Activated CD4-positive, alpha-beta T cell treated with anti-CD3 and anti-CD28 coated beads, Interleukin-2, amount 10 ng/mL, durations not matched to agents 24 days and 14 days (primary cell): ENCODE measurements at regions not wholly inside any gene's neighbourhood (a gene's known extent, or its start where the extent isn't known, plus 50 kb on each side); places are given as distances from the start of the nearest gene placed in this dataset.

Experiments
- DNase-seq: peaks from one replicate; pipeline ENCODE4 v3.0.0; 2022
- H3K27ac Mint-ChIP-seq: one replicate; pipeline ENCODE4 v1.8.0; 2022; ENCODE audit warnings: mild to moderate bottlenecking, mixed read lengths
- H3K27me3 Mint-ChIP-seq: one replicate; pipeline ENCODE4 v1.8.0; 2022; ENCODE audit warnings: mixed read lengths
- H3K36me3 Mint-ChIP-seq: one replicate; pipeline ENCODE4 v1.8.0; 2022; ENCODE audit warnings: low read depth, mild to moderate bottlenecking, mixed read lengths
- H3K4me1 Mint-ChIP-seq: one replicate; pipeline ENCODE4 v1.8.0; 2021; ENCODE audit warnings: mixed read lengths
- H3K4me3 Mint-ChIP-seq: one replicate; pipeline ENCODE4 v1.8.0; 2022; ENCODE audit warnings: mild to moderate bottlenecking, moderate library complexity, mixed read lengths
- H3K9me3 Mint-ChIP-seq: one replicate; pipeline ENCODE4 v1.8.0; 2021; ENCODE audit warnings: mixed read lengths
- intact Hi-C: fragments of 100-400 bp; cut with micrococcal nuclease; formaldehyde crosslinking; loops from one replicate; pipeline ENCODE4 v1.15.1; 2023

DNA sequence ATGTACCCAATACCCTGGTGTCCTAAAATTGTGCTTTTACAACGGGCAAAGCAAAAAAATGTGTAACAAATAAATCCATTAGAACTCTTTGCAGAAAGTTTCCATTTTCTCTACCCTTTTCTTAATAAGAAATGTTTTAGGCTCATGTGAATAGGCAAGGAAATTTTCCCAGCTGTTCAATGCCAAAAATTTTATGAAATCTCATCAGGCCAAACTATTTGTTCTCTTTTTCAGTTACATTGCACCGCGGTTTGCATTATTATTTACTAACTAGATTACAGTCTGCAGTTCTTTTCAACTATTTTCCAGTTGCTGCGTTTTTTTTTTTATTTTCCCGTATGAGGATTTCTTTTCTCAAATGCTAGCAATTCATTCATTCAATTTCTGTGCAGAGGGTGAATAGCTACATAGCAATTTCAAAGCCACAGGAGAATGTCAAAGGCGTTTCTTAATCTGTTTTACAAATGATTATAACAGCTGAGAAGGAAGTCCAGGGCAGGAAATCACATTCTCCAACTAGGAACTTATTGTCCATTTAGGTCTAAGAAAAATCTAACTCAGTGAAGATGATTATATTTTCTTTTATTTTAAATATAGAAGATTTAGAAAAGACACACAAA lies 367.5 kb upstream of the MMADHC start:
- H3K27ac Mint-ChIP-seq, result no peak overlapping the region
- no peaks in the 10 kb centered on the region for H3K27me3 Mint-ChIP-seq
- no peaks in the 10 kb centered on the region for H3K9me3 Mint-ChIP-seq
- no peak overlapping the region for H3K4me3 Mint-ChIP-seq
- no peaks in the 10 kb centered on the region for H3K4me1 Mint-ChIP-seq
- DNase-seq, result no peak
- intact Hi-C loops, result no loop called here
- no peaks in the 10 kb centered on the region for H3K36me3 Mint-ChIP-seq

DNA sequence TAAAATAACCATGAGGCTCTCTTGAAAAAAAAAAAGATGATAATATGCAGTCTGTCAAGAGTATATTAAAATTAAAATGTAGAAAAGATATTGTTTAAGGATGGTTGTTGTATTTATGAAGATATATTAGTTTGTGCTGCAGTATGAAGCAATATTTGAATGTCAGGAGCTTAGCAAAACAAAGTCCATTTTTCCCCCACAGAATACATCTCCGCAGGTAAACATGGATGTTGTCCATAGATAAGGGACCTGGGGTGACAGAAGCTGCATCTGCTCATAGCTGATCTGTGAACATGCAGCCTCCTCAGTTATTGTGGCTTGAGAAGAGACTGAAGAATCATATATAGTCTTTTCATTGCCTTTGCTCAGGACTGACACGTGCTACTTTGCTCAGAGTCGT lies 366.1 kb upstream of the MMADHC start:
- no peak overlapping the region for H3K27ac Mint-ChIP-seq
- intact Hi-C loops, result no loop called here

DNA sequence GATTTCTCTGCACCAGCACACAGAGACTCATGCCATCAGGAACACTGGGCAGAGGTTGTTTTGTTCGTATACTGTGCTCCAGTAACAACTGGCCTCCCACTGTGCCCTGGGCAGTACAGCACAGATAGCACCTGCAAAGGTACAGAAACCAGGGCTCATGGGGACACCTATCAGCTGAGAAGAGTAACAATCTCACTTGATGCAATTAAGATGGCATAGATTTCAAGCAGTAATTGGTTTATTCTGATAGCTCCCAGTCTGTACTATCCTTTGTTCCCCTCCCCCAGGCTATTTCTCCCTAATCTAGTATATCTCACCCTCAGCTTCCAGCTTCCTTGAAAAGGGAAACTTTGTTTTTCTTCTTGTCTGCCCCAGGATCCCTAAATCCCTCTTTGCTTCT lies 343.9 kb upstream of the MMADHC start:
- H3K27me3 Mint-ChIP-seq, result no peaks in the 10 kb centered on the region
- H3K4me1 Mint-ChIP-seq, result no peaks in the 10 kb centered on the region
- no peak overlapping the region for H3K4me3 Mint-ChIP-seq
- no peak for DNase-seq
- no peaks in the 10 kb centered on the region for H3K9me3 Mint-ChIP-seq
- intact Hi-C loops, result no loop called here
- H3K27ac Mint-ChIP-seq, result no peak overlapping the region
- no peaks in the 10 kb centered on the region for H3K36me3 Mint-ChIP-seq

More for the DNA sequence above, 366.1 kb upstream of the MMADHC start:
- H3K4me1 Mint-ChIP-seq, result no peaks in the 10 kb centered on the region
- no peaks in the 10 kb centered on the region for H3K36me3 Mint-ChIP-seq
- no peaks in the 10 kb centered on the region for H3K27me3 Mint-ChIP-seq
- no peaks in the 10 kb centered on the region for H3K9me3 Mint-ChIP-seq
- no peak for DNase-seq
- no peak overlapping the region for H3K4me3 Mint-ChIP-seq

DNA sequence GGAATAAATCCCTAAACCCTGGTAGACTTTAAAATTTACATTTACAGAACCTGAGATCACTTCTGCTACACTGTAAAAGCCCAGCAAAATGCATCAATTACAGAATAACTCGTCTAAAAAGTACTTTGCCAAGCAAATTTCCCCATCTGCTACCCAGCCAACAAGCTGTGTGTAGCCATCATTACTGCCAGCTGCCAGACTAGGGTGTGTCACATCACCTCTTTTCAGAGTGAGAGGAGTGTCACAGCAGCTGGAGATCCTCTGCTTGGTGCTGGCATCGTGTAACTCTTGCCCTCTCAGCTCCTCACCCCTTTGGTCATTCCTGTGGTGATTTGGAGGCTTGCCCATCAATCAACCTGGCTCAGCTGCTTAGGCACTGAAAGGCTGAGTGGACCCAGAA lies 340.4 kb upstream of the MMADHC start:
- intact Hi-C loops, result no loop called here
- Mint-ChIP-seq H3K27me3 (no peaks in the 10 kb centered on the region), H3K27ac (no peak overlapping the region), H3K9me3 (no peaks in the 10 kb centered on the region), H3K36me3 (no peaks in the 10 kb centered on the region), H3K4me3 (no peak overlapping the region), H3K4me1 (no peaks in the 10 kb centered on the region)
- DNase-seq, result no peak

DNA sequence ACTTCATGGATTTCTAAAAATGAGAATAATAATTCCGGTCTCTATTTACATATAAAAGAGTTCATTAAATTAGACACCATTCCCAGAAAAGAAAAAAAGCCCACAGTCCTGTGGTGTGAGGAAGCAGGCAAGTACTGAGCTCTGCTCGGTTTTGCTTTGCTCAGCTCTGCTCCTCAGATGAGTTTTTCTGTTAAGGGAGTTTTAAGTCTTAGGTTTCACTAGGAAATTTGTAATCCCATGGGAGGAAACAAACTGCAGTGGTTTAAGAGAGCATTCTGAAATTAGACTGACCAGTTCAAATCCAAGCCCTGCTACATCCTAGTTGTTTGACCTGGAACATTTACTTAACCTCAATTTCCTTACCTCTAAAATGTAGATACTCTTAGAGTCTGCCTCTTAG lies 338.6 kb upstream of the MMADHC start:
- no peaks in the 10 kb centered on the region for H3K36me3 Mint-ChIP-seq
- no peaks in the 10 kb centered on the region for H3K9me3 Mint-ChIP-seq
- H3K27me3 Mint-ChIP-seq, result no peaks in the 10 kb centered on the region
- H3K4me1 Mint-ChIP-seq, result no peaks in the 10 kb centered on the region
- intact Hi-C loops, result no loop called here
- H3K4me3 Mint-ChIP-seq, result no peak overlapping the region
- no peak for DNase-seq
- H3K27ac Mint-ChIP-seq, result no peak overlapping the region

DNA sequence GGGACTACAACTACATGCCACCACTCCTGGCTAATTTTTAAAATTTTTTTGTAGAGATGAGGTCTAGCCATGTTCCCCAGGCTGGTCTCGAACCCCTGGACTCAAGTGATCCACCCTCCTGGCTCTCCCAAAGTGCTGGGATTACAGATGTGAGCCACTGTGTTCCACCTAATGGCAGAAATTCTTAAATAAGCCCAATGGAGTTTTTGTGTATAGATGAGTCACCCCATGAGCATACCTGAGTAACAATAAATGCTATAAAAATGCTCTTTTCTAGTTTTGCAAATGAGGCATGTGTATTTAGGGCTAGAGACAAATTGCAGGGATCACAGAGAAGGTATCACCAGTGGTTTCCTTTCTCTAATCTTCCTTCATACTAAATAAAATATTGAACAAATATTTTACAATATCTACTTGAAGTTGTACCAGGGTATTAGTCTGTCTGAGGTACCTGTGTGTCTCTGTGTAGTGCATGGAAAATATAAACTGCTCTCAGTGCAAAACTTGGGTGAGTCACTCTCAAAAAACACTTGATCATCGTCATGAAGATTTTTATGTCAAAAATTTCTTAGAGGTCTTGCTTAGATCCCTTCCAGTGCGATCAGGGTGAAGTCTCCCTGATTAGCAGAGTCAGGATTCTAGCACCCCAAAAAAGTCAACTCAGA lies 337.1 kb upstream of the MMADHC start:
- no peaks in the 10 kb centered on the region for H3K9me3 Mint-ChIP-seq
- H3K4me3 Mint-ChIP-seq, result no peak overlapping the region
- intact Hi-C loops, result no loop called here

DNA sequence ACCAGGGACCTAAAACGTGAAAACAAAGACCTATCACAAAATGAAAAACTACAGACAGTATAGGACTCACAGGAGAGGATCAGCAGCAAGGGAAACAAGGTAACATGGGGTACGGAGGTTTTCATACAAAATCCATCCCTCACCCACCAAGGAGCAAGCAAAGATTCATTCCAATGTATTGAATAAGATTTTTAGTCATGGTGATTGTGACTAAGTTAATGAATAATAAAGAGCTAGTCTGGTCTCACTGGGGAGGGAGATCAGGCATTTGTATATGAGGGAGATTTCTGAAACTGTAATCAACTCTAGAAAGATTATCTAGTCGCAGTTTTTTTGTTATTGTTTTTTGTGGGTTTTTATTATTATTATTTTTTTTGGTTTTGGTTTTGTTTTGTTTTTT lies 336.5 kb upstream of the MMADHC start:
- no peaks in the 10 kb centered on the region for H3K4me1 Mint-ChIP-seq
- H3K27me3 Mint-ChIP-seq, result no peaks in the 10 kb centered on the region
- H3K4me3 Mint-ChIP-seq, result no peak overlapping the region
- no peak for DNase-seq
- H3K9me3 Mint-ChIP-seq, result no peaks in the 10 kb centered on the region
- no peaks in the 10 kb centered on the region for H3K36me3 Mint-ChIP-seq
- no peak overlapping the region for H3K27ac Mint-ChIP-seq
- intact Hi-C loops, result no loop called here

More for the DNA sequence above, 337.1 kb upstream of the MMADHC start:
- H3K27me3 Mint-ChIP-seq, result no peaks in the 10 kb centered on the region
- no peaks in the 10 kb centered on the region for H3K36me3 Mint-ChIP-seq
- H3K27ac Mint-ChIP-seq, result no peak overlapping the region
- no peaks in the 10 kb centered on the region for H3K4me1 Mint-ChIP-seq
- no peak for DNase-seq

DNA sequence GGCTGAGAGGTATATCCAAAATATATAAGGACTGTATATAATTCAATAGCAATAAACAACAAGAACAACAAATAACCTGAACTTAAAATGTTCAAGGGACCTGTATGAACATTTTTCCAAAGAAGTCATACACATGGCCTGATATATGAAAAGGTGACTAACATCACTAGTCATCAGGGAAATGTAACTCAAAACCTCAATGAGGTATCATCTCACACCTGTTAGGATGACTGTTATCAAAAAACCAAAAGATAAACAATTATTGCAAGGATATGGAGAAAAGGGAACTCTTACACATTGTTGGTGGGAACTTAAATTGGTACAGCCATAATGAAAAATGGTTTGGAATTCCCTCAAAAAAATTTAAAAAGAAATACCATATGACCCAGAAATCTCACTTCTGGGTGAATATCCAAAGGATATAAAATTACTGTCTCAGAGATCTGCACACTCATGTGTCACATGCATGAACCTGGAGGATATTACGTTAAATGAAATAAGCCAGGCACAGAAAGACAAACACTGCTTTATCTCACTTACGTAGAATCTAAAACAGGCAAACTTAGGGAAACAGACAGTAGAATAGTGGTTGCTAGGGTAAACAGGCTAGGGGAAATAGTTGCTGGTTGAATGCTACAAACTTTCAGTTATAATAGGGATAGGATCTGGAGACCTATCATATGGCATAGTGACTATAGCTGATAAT lies 334.5 kb upstream of the MMADHC start:
- H3K27me3 Mint-ChIP-seq, result no peaks in the 10 kb centered on the region
- no peak overlapping the region for H3K4me3 Mint-ChIP-seq
- no peaks in the 10 kb centered on the region for H3K36me3 Mint-ChIP-seq
- no peak overlapping the region for H3K27ac Mint-ChIP-seq
- H3K4me1 Mint-ChIP-seq, result no peaks in the 10 kb centered on the region
- no peaks in the 10 kb centered on the region for H3K9me3 Mint-ChIP-seq
- intact Hi-C loops, result no loop called here
- DNase-seq, result no peak

DNA sequence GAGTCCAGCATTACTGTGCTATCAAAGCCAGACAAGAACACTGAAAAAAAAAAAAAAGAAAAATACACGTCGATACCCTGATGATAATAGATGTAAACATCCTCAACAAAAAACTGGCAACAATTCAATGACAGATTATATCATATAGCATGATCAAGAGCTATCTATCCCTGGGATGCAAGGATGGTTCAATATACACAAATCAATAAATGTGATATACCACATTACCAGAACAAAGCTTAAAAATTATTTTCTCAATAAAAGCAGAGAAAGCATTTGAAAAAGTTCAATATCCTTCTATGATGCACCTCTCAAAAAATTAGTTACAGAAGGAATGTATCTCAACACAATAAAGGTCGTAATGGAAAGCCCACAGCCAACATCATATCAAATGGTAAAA lies 332.8 kb upstream of the MMADHC start:
- DNase-seq, result no peak
- Mint-ChIP-seq H3K27ac (no peak overlapping the region), H3K4me1 (no peaks in the 10 kb centered on the region), H3K9me3 (no peaks in the 10 kb centered on the region), H3K4me3 (no peak overlapping the region), H3K27me3 (no peaks in the 10 kb centered on the region), H3K36me3 (no peaks in the 10 kb centered on the region)
- intact Hi-C loops, result no loop called here

DNA sequence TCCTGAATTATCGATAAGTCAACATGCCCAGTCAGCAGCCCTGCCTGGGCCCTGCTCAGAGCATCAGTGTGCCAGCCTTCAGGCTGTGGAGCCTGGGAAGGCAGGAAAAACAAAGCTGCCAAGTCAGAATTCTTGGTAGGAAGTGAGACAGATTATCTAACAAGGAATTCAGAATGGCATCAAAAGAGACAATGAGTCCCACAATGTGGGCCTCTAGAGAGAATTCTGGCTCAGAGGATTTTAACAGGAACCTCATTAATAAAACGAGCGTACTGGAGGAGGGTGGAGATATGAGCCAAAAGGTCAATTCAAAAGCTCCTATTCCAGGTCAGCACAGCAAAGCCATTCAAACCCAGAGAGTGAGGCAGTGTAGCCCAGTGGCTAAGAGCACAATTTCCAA lies 327.6 kb upstream of the MMADHC start:
- Mint-ChIP-seq H3K27ac (no peak overlapping the region), H3K4me3 (no peak overlapping the region), H3K36me3 (no peaks in the 10 kb centered on the region), H3K4me1 (no peaks in the 10 kb centered on the region), H3K27me3 (no peaks in the 10 kb centered on the region), H3K9me3 (no peaks in the 10 kb centered on the region)
- no peak for DNase-seq
- intact Hi-C loops, result no loop called here

DNA sequence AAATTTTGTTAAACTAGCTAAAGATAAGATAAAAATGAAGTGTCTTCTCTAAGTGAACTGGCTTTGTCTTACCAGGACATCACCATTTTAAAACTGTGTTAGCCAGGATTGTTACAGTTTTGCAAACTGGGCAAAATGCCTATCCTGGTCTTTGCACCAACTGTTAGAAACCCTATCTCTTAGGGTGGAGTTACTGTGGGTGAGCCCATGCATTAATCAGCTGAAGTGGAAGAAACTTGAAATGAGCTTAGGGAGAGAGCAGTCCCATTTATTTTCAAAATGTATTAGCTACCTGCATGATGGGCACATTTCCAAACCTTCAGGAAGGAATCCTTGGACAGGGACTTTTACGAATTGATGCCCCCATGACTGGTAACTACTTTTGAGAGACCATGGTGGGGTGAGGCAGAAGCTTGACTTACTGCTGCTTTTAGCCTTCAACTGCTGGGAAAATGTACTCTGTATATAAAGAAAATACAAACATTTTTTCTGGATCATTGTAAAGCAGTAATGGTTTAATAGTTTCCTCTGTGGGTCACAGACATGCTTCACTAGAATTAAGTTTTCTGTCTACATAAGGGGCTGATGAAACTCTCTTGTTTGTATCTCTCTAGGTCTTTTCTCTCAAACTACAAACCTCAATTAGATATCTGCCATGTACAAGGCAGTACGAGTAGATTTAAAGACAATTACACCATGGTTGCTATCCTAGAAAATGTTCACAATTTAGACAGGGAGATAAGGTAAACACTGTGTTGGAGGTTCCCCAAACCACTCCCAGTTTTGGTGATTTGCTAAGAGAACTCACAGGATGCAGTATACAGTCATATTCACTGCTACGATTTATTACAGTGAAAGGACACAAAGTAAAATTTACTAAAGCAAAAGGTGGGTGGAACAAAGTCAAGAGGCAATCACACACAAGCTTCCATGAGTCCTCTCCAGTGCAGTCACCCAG lies 321.4 kb upstream of the MMADHC start:
- intact Hi-C loops, result no loop called here
- no peak overlapping the region for H3K4me3 Mint-ChIP-seq
- no peak for DNase-seq
- H3K27me3 Mint-ChIP-seq, result no peaks in the 10 kb centered on the region
- no peak overlapping the region for H3K27ac Mint-ChIP-seq
- H3K4me1 Mint-ChIP-seq, result no peaks in the 10 kb centered on the region
- no peaks in the 10 kb centered on the region for H3K9me3 Mint-ChIP-seq
- H3K36me3 Mint-ChIP-seq, result no peaks in the 10 kb centered on the region

DNA sequence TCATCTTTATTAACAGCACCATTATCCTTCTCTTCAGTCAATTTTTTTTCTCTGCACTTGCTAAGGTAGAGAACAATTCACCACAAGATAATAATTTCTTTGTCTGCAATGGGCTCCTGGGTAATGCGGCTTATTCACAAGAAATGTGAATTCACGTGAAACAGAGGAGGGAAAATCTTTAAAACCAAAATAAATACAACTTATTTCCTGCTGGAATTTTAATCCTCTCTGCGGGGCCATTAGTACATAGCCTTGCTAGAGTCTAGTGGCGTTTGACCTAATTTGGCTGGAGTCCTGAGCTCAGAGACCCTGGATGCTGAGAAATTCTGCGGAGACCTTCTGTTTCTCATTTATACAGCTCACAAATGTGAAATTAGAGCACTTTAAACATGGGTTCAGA lies 319.3 kb upstream of the MMADHC start:
- no peak overlapping the region for H3K4me3 Mint-ChIP-seq
- no peaks in the 10 kb centered on the region for H3K36me3 Mint-ChIP-seq
- H3K27ac Mint-ChIP-seq, result no peak overlapping the region
- no peak for DNase-seq
- H3K27me3 Mint-ChIP-seq, result no peaks in the 10 kb centered on the region
- H3K9me3 Mint-ChIP-seq, result no peaks in the 10 kb centered on the region
- H3K4me1 Mint-ChIP-seq, result no peaks in the 10 kb centered on the region
- intact Hi-C loops, result no loop called here

DNA sequence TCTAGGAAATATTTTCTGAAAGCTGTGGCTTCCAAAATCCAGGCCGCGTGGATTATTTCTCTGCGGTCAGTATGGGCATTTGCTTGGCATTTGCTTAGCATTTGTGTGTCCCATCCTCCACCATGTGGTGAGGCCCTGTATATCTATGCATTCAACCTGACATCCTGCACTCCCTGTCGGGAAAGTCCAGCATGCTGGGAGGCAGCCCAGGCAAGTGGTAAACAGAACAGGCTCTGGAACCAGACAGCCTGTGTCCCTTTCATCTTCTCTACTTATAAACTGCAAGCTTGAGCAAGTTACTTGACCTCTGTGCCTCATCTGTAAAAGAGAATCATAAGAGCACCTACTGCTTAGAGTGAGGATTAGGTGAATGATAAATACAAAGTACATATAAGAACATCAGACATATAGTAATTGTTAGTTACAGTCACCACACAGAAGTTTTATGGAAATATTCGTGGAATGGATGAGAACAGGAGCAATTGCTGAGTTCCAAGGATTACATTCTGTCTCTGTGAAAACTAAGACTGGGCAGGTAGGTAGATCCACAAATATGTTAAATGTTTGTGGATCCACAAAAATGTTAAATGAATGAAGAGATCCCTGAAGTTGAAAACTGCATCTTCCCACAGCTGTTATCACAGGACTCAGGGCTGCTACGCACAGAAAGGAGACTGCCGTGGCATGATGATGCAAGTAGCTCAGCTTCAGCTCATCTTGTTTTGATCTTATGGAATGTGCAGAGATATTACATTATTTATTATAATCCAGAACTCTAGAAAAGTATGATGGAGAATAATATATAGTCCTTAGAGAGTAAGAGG lies 317.0 kb upstream of the MMADHC start:
- Mint-ChIP-seq H3K4me3 (no peak overlapping the region), H3K27ac (no peak overlapping the region), H3K9me3 (no peaks in the 10 kb centered on the region), H3K36me3 (no peaks in the 10 kb centered on the region), H3K4me1 (no peaks in the 10 kb centered on the region), H3K27me3 (no peaks in the 10 kb centered on the region)
- intact Hi-C loops, result no loop called here
- no peak for DNase-seq
